GM18502 (cell line): ENCODE measurements at regions not wholly inside any gene's neighbourhood (a gene's known extent, or its start where the extent isn't known, plus 50 kb on each side); places are given as distances from the start of the nearest gene placed in this dataset.
A peak's percentile ranks its signal among the peaks of the same experiment; 100 is the strongest.

Experiments used
- ATAC-seq: cut with Tn5 transposase; IDR thresholded peaks from one replicate; pipeline ENCODE4 v1.9.1; 2021; ENCODE audit warnings: mild to moderate bottlenecking; ENCODE audit not compliant: unreplicated experiment, poor library complexity

DNA sequence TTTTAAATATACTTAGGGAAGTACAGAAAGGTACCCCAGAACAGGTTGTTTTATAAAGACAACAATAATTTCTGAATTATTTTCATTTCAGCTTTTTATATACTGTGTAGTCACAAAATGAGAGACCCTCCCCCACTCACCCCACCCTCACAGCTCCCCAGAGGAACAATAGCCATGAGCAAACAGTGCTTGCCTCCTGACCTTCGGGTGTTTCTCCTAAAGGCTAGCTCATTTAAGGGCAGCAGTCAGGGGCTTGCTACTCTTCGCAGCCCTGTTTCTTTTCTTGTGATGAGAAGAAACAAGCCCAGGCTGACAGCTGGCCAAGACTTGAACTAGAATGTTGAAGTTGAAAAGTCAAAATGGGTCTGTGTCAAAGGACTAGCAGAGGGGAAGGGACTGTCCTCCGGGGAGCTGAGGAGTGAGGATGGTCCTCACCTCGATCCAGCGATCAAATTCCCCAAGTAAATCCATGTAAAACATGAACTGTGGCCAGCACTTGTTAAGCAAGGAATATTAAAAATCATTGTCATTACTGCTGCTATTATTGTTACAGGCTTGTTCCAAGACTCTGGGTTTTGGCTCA, 133.8 kb upstream of the ARHGAP5 start:
- ATAC-seq = no peak

- no peak for ATAC-seq
Observed at GRCh38 chr14:31943861-31944255, 133.2 kb upstream of the ARHGAP5 start.

DNA sequence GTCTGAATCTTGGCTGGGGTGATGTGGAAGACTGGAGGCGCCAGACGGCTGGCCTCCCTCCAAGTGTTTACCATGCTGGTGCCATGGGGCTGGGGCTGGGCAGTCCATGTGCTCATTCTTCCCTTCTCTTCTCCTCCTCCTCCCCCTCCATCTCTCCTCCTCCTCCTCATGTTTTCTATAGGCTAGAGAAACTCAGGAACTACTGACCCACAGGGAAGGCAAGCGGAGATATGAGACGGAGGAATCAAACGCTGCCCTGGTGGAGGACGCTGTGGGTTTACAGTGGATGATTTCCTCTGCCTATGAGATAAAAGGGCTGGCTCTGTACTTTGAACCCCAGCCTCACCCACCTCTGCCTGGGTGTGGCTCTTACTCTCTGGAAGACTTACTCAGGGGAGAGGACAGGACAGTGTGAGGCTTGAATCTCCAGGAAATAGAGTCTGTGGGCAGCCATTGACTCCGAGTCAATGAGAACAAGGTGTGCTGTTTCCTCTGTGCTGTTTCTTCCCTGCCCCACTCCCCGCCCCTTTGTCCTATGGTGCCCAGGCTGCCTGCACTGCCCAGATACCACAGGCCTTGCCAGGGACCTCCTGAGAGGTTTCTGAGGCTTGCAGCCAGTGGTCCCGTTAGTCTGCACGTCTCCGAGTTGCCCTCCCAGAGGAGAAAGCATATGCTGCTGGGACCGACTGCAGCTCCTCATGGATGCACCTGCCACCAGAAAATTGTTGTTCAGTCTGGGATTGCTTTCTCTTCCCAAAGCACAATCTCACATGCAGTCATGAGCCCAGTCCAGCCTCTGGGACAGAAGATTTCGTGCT, 132.6 kb upstream of the ARHGAP5 start:
- ATAC-seq = no peak

DNA sequence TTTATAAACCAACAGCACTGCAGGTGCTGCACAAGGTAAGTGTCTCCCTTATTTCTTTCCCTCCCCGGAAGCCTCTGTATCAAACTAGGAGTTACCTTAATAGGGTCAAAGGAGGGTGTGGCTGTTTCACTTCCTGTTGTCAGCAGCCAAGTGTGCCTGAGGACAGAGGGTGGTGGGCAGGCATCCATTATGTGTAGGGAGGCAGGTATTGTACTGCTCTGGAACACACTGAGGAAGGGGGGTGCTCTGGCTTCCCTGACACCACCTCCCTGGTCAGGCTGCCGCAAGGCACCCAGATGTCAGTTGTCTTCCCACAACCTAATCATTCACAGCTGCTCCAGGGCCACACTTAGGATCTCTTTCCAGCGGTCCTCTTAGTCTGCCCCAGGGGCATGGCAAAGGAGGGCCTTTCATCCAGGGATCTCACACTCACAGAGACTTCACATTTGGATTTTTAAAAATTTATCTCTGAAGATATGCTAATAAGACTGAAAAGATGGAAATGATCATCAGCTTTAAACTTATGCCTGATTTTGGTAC, 132.0 kb upstream of the ARHGAP5 start:
- ATAC-seq = peak; percentile 56

DNA sequence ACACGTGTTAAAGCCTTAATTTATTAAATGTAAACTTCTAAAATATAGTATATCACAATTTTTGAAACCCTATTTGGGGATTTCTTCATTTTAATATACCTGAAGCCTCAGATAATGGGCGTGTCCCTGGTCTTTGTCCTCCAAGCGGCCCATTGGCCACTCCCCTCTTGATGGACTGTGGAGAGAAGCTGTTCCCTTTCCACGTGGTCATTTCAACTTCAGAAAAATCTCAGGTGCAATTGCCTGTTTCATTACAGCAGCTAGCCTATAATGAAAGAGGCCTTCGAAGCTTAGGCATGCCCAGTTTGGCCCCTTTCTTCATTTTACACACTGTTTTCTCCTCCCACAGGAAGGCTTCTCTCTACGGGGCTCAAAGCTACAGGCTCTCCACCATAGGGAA, 131.4 kb upstream of the ARHGAP5 start:
- no peak for ATAC-seq

- no peak for ATAC-seq
Observed at GRCh38 chr14:31947076-31947475, 130.0 kb upstream of the ARHGAP5 start.

DNA sequence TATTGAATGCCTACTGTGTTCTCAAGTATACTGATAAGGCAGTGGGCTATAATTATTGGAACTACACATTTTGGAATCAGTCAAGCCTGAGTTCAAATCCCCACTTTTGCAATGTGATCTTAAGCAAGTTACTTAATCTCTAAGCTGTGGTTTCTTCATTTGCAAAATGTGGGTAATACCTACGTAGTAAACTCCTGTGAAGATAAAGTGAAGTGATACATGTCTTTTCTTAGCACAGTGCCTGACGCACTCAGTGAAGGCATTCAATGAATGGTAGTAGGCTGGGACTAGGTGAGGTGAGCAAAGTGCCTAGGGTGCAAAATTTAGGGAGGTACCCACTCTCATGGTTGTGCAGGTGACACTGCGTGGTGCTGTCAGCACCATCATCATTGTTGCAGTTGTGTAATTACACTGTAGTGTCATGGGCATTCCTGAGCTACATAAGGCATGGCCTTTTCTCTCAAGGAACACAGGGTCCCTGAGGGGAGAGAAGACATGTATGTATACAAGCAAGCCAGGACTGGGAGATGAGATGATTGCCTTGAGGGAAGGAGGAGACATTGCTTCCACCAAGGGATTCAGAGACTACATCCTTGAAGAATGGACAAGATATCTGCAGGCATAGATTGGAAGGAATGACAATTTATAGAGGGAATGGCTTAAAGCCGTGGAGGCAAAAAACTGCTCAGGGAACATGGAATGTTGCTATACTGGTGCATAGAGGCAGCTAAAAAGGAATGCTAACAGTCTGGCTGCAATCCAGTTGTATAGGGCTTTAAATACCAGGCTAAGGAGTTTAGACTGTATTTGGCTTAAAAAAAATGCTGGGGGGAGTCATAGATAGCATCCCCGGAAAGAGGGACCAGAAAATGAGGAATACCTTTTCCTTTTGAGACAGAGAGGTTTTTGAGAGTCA, 129.2 kb upstream of the ARHGAP5 start:
- ATAC-seq = no peak

DNA sequence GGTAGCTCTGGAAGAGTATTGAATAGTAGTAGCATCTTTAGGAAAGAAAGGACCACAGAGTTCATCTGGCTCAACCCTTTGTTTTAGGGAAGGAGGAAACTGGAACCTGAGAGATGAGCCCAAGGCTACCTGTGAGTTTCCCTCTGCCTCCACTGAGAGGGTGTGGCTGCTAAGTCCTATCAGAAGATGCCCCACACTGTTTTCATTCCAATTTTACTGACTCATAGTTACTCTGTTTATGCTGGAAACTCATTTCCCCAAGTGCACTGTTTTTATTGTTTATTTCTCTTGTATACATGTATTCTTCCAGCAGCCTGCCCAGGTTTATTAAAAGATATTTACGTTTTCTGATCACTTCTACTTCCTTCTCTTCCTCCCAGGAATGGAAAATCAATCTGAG, 127.4 kb upstream of the ARHGAP5 start:
- ATAC-seq = no peak

GRCh38 chr14:31950331-31950730, 126.8 kb upstream of the ARHGAP5 start:
- ATAC-seq = no peak

DNA sequence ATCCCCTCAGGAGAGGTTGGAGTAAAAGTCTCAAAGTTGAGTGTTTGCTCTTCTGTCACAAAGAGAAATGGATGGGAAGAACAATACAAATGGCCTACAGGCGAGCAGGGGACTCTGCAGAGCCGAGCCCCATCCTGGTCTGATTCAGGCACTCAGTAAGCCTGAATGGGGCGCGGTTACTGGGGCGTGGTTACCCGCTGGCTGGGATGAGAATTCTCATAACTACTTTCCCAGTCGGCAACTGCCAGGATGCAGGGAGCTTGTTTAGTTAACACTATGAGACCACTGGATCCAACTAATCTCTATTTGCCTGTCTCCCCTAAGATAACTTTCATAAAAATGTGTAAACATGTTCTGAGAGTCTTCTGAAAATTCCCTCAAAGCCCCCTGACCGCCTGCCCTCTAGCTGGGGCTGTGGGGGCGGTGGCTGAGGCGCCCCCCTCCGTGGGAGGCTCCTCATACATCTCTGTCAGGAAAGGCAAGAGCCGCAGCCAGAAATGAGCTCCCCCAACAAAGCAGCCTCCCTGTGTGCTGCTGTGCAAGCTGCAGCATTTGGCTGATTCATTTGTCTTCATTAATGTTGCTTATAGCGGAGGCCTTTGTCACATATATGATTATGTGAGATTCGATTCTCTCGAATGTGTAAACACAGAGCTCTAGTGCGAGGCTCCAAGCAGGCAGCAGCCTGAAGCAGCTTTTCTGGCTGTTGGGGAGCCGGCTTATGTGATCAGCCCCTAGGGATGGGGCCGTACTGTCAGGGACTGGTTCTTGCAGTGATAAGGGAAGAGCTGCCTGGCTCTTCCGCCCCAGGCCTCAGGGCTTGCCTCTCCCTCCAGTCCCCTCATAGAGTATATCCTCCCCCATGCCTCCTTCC, 126.1 kb upstream of the ARHGAP5 start:
- no peak for ATAC-seq

DNA sequence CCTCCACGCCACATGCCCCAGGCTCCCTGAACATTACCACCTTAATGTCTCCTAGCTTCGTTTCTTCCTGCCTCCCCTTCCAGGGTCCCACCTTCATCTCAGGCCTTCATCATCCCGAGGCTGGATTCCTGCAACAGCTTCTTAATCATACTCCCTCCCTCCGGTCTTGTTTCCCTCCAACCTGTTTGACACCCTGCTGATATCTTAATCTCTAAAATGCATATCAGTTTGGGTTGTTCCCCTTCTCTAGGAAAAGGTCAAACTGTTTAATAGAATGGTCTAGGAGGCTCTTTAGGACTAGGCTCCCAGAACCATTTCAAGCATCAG, 125.5 kb upstream of the ARHGAP5 start:
- no peak for ATAC-seq

- no peak for ATAC-seq
Observed at GRCh38 chr14:31952573-31952972, 124.5 kb upstream of the ARHGAP5 start.

GRCh38 chr14:31953210-31953609, 123.9 kb upstream of the ARHGAP5 start:
- no peak for ATAC-seq

GRCh38 chr14:31954991-31955390, 122.1 kb upstream of the ARHGAP5 start:
- ATAC-seq = no peak

GRCh38 chr14:31955936-31956579, 121.0 kb upstream of the ARHGAP5 start:
- ATAC-seq = no peak

GRCh38 chr14:31957565-31957964, 119.5 kb upstream of the ARHGAP5 start:
- no peak for ATAC-seq

- no peak for ATAC-seq
Observed at GRCh38 chr14:31960039-31960438, 117.1 kb upstream of the ARHGAP5 start.

DNA sequence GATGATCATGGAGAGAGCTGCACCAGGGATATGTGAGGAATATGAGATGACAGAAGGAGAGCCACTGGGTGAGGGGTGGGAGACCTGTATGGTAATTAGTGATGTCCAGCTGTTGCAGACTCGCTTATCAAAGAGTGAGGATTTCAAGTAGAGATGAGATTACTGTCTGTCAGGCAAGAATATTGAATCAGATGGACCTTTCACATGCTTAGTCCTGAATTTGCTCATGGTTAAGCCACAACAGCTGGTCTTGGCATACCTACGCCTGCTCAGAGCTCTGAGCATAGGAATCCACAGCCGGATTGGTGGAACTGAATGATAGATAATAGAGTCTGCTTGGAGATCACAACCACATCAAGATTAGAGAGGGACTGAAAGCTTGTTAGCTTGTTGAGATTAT, 115.2 kb upstream of the ARHGAP5 start:
- ATAC-seq = no peak

- ATAC-seq = no peak
Observed at GRCh38 chr14:31962920-31963319, 114.2 kb upstream of the ARHGAP5 start.

- ATAC-seq = no peak
Observed at GRCh38 chr14:31963587-31963986, 113.5 kb upstream of the ARHGAP5 start.
